Neural cell (in vitro differentiated cells): ENCODE measurements at regions not wholly inside any gene's neighbourhood (a gene's known extent, or its start where the extent isn't known, plus 50 kb on each side); places are given as distances from the start of the nearest gene placed in this dataset.

Experiments
- CTCF ChIP-seq: fragments of 450-650 bp; IDR thresholded peaks from 2 replicates; pipeline ENCODE4 v1.5.1; 2014; ENCODE audit warnings: antibody characterized with exemption, mild to moderate bottlenecking, moderate library complexity; ENCODE audit not compliant: poor library complexity, severe bottlenecking
- EP300 ChIP-seq: fragments of 450-650 bp; conservative IDR thresholded peaks from 2 replicates; pipeline ENCODE4 v1.6.1; 2014; ENCODE audit warnings: antibody characterized with exemption, mild to moderate bottlenecking, moderate library complexity; ENCODE audit not compliant: poor library complexity, severe bottlenecking
- EZH2 ChIP-seq: fragments of 200-600, 300-800 bp; shearing (Covaris generic), sonication (generic); IDR thresholded peaks from 2 replicates; pipeline ENCODE4 v1.6.1; 2014; ENCODE audit warnings: antibody characterized with exemption, low read length, borderline replicate concordance, mild to moderate bottlenecking; ENCODE audit not compliant: insufficient read depth, poor library complexity, severe bottlenecking
- MXI1 ChIP-seq: fragments of 450-650 bp; conservative IDR thresholded peaks from 2 replicates; pipeline ENCODE4 v1.6.1; 2014; ENCODE audit warnings: antibody characterized with exemption, mild to moderate bottlenecking; ENCODE audit not compliant: poor library complexity, severe bottlenecking
- RAD21 ChIP-seq: fragments of 450-650 bp; conservative IDR thresholded peaks from 2 replicates; pipeline ENCODE4 v1.6.1; 2014; ENCODE audit warnings: antibody characterized with exemption, mild to moderate bottlenecking, moderate library complexity
- REST ChIP-seq: IDR thresholded peaks from 2 replicates; pipeline ENCODE4 v1.6.1; 2012; ENCODE audit warnings: borderline replicate concordance
- TAF1 ChIP-seq: IDR thresholded peaks from 2 replicates; pipeline ENCODE4 v1.6.1; 2012; ENCODE audit warnings: low read depth

- no peak for TF ChIP-seq CTCF
- no peak for TF ChIP-seq EZH2
- no peak for TF ChIP-seq MXI1
- TF ChIP-seq TAF1 = no peak
- TF ChIP-seq EP300 = no peak
- TF ChIP-seq REST = no peak
- no peak for TF ChIP-seq RAD21
Observed at GRCh38 chr1:194293851-194294405, 1107.5 kb upstream of the B3GALT2 start.
